Thoracic aorta (tissue), 2 donors: ENCODE measurements at regions not wholly inside any gene's neighbourhood (a gene's known extent, or its start where the extent isn't known, plus 50 kb on each side); places are given as distances from the start of the nearest gene placed in this dataset.
"Not testable (repeated sequence)": the region's sequence is repeated elsewhere in the genome, so short reads cannot be mapped to it uniquely, and the experiment has no call there.

Experiments used
- ATAC-seq: fragments of 150-250 bp; one replicate; pipeline ENCODE4 v1.8.0; 2017; ENCODE audit warnings: low read depth; ENCODE audit not compliant: insufficient number of reproducible peaks, low FRiP score
- DNase-seq: peaks from one replicate; pipeline ENCODE4 v3.0.0-alpha.2; 2020; ENCODE audit warnings: low spot score
- H3K27ac ChIP-seq, 2 donors: fragments of 200-600 bp; sonication (generic); 1 replicate in 1 of 2; 2 replicates in 1 of 2; pipeline ENCODE4 v1.5.1; 2016; ENCODE audit warnings: mild to moderate bottlenecking in 2 of 2, moderate library complexity in 2 of 2
- H3K27me3 ChIP-seq: fragments of 200-600 bp; sonication (generic); replicated peaks from 2 replicates; pipeline ENCODE4 v1.6.0; 2016; ENCODE audit warnings: mild to moderate bottlenecking; ENCODE audit not compliant: insufficient read depth
- H3K36me3 ChIP-seq: fragments of 200-600 bp; sonication (generic); one replicate; pipeline ENCODE4 v1.5.1; 2016
- H3K4me1 ChIP-seq, 2 donors: fragments of 200-600 bp; sonication (generic); 1 replicate in 1 of 2; 2 replicates in 1 of 2; pipeline versions ENCODE4 v1.5.1 to v1.6.0; 2016; ENCODE audit warnings: low read depth in 2 of 2, mild to moderate bottlenecking in 1 of 2; ENCODE audit not compliant: control insufficient read depth in 1 of 2
- H3K4me3 ChIP-seq: fragments of 200-600 bp; sonication (generic); 2 replicates; pipeline ENCODE4 v1.5.1; 2016; ENCODE audit warnings: mild to moderate bottlenecking
- H3K9me3 ChIP-seq: fragments of 200-600 bp; sonication (generic); 2 replicates; pipeline ENCODE4 v1.5.1; 2016
- CTCF ChIP-seq: fragments of 200-600 bp; sonication (generic); IDR thresholded peaks from one replicate; pipeline ENCODE4 v1.5.1; 2019; ENCODE audit warnings: antibody characterized with exemption

GRCh38 chr10:25748509-25748908 lies 185.5 kb upstream of the MYO3A start:
- no peaks in the 10 kb centered on the region for H3K4me1 ChIP-seq
- H3K4me3 ChIP-seq, result no peak overlapping the region
- no peaks in the 10 kb centered on the region for H3K9me3 ChIP-seq
- no peak for ATAC-seq
- no peak overlapping the region for H3K27ac ChIP-seq
- no peaks in the 10 kb centered on the region for H3K27me3 ChIP-seq
- H3K36me3 ChIP-seq, result no peaks in the 10 kb centered on the region
- TF ChIP-seq CTCF, result no peak
- DNase-seq, result no peak

GRCh38 chr10:25753776-25754175 lies 180.3 kb upstream of the MYO3A start:
- H3K9me3 ChIP-seq, result no peaks in the 10 kb centered on the region
- H3K27ac ChIP-seq, result no peak overlapping the region
- H3K36me3 ChIP-seq, result no peaks in the 10 kb centered on the region
- no peaks in the 10 kb centered on the region for H3K4me1 ChIP-seq
- H3K4me3 ChIP-seq, result no peak overlapping the region
- ATAC-seq (no peak), DNase-seq (no peak)
- H3K27me3 ChIP-seq, result no peaks in the 10 kb centered on the region
- no peak for TF ChIP-seq CTCF

- H3K9me3 ChIP-seq, H3K27me3 ChIP-seq, H3K4me3 ChIP-seq, H3K4me1 ChIP-seq, H3K27ac ChIP-seq, H3K36me3 ChIP-seq, ATAC-seq, DNase-seq: not testable (repeated sequence)
These were observed 178.2 kb upstream of the MYO3A start for GRCh38 chr10:25755874-25756273.

- Histone ChIP-seq H3K4me3 (no peak overlapping the region), H3K4me1 (no peaks in the 10 kb centered on the region), H3K36me3 (no peaks in the 10 kb centered on the region), H3K27ac (no peak overlapping the region), H3K27me3 (no peaks in the 10 kb centered on the region), H3K9me3 (no peaks in the 10 kb centered on the region)
- no peak for ATAC-seq
- no peak for DNase-seq
- no peak for TF ChIP-seq CTCF
These were observed 177.2 kb upstream of the MYO3A start for GRCh38 chr10:25756784-25757183.

GRCh38 chr10:25758041-25758457 lies 176.0 kb upstream of the MYO3A start:
- Histone ChIP-seq H3K9me3 (no peaks in the 10 kb centered on the region), H3K4me1 (no peaks in the 10 kb centered on the region), H3K27me3 (no peaks in the 10 kb centered on the region), H3K27ac (no peak overlapping the region), H3K4me3 (no peak overlapping the region), H3K36me3 (no peaks in the 10 kb centered on the region)
- no peak for DNase-seq
- ATAC-seq, result no peak
- TF ChIP-seq CTCF, result no peak

GRCh38 chr10:25758511-25758910 lies 175.5 kb upstream of the MYO3A start:
- no peak overlapping the region for H3K4me3 ChIP-seq
- no peak overlapping the region for H3K27ac ChIP-seq
- no peaks in the 10 kb centered on the region for H3K4me1 ChIP-seq
- no peak for TF ChIP-seq CTCF
- H3K9me3 ChIP-seq, result no peaks in the 10 kb centered on the region
- H3K27me3 ChIP-seq, result no peaks in the 10 kb centered on the region
- ATAC-seq (no peak), DNase-seq (no peak)
- H3K36me3 ChIP-seq, result no peaks in the 10 kb centered on the region
